BJ (cell line): ENCODE measurements at regions not wholly inside any gene's neighbourhood (a gene's known extent, or its start where the extent isn't known, plus 50 kb on each side); places are given as distances from the start of the nearest gene placed in this dataset.
A peak's percentile ranks its signal among the peaks of the same experiment; 100 is the strongest.

ENCODE experiments used
- CTCF ChIA-PET: fragments of 350-600 bp; formaldehyde crosslinking; extraction: SDS; loops from one replicate; lab custom pipeline; 2021; ENCODE audit warnings: antibody characterized with exemption, inconsistent platforms; lab: Yijun Ruan, JAX
- POLR2A ChIA-PET: fragments of 300-600 bp; sonication (Branson Sonifier 250); formaldehyde crosslinking; extraction: SDS; loops from one replicate; lab custom pipeline; 2021; ENCODE audit warnings: antibody characterized with exemption; lab: Charles Lee
- DNase-seq: peaks from one replicate; pipeline ENCODE4 v3.0.0-alpha.2; 2011; ENCODE audit warnings: low read depth
- H3K27me3 ChIP-seq: 2 replicates; pipeline ENCODE4 v1.6.0; 2011; ENCODE audit warnings: low read length; ENCODE audit not compliant: control insufficient read depth, insufficient read depth
- H3K36me3 ChIP-seq: 2 replicates; pipeline ENCODE4 v1.5.1; 2011; ENCODE audit warnings: low read length; ENCODE audit not compliant: control insufficient read depth, insufficient read depth
- H3K4me3 ChIP-seq: 2 replicates; pipeline ENCODE4 v1.5.1; 2011; ENCODE audit warnings: low read depth, mild to moderate bottlenecking, control low read depth, low read length
- TF ChIP-seq, protein P1 (sequence below): IDR thresholded peaks from 2 replicates; pipeline ENCODE4 v1.5.1; 2011; ENCODE audit warnings: low read depth, mild to moderate bottlenecking, control low read depth, inconsistent platforms, low read length, moderate library complexity; ENCODE audit not compliant: insufficient read depth

DNA sequence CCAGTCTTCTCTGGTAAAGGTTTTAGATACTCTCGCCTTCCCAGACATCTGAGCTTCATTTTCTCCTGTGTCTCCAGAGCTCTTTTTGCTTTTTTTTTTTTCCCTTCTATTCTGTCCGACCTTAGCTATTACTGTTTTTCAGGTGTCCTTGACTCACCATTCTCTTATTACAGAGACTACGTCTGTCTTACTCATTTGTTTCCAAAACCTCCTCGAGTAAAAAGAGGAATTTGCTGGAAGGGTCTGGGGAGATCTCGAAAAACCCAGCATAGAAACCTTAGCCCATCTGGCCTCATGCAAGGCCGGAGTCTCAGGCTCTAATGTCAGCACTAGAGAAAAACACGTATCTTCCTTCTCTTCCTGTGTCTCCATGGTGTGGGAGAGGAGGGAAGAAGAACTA lies 109.2 kb upstream of the CARMIL1 start:
- H3K27me3 ChIP-seq, result no peaks in the 10 kb centered on the region
- POLR2A ChIA-PET, result no interaction called here
- no peak overlapping the region for H3K4me3 ChIP-seq
- DNase-seq, result no peak
- no peaks in the 10 kb centered on the region for H3K36me3 ChIP-seq
- CTCF ChIA-PET, result no interaction called here
- TF ChIP-seq, protein P1, sequence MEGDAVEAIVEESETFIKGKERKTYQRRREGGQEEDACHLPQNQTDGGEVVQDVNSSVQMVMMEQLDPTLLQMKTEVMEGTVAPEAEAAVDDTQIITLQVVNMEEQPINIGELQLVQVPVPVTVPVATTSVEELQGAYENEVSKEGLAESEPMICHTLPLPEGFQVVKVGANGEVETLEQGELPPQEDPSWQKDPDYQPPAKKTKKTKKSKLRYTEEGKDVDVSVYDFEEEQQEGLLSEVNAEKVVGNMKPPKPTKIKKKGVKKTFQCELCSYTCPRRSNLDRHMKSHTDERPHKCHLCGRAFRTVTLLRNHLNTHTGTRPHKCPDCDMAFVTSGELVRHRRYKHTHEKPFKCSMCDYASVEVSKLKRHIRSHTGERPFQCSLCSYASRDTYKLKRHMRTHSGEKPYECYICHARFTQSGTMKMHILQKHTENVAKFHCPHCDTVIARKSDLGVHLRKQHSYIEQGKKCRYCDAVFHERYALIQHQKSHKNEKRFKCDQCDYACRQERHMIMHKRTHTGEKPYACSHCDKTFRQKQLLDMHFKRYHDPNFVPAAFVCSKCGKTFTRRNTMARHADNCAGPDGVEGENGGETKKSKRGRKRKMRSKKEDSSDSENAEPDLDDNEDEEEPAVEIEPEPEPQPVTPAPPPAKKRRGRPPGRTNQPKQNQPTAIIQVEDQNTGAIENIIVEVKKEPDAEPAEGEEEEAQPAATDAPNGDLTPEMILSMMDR, result no peak

DNA sequence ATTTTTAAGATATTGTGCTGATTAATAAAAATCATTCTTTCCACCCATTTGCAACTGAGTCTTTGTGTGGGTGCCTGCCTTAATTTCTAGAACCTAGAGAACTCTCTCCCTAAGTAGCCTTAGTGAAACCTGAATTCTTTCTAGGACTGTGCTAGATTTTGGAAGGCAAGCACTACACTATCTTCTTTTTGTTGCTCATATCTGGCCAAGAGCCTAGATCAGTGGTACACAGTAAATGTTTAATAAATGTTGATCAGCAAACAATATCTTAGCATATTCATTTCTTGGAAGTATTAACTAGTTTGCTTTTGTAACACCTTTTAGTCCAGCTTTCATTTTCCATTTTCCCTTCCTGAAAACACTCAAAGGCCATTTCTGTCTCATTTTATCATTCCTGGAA lies 108.5 kb upstream of the CARMIL1 start:
- Histone ChIP-seq H3K4me3 (no peak overlapping the region), H3K27me3 (no peaks in the 10 kb centered on the region), H3K36me3 (no peaks in the 10 kb centered on the region)
- POLR2A ChIA-PET, result no interaction called here
- TF ChIP-seq, protein P1, result no peak
- no peak for DNase-seq
- CTCF ChIA-PET, result no interaction called here

DNA sequence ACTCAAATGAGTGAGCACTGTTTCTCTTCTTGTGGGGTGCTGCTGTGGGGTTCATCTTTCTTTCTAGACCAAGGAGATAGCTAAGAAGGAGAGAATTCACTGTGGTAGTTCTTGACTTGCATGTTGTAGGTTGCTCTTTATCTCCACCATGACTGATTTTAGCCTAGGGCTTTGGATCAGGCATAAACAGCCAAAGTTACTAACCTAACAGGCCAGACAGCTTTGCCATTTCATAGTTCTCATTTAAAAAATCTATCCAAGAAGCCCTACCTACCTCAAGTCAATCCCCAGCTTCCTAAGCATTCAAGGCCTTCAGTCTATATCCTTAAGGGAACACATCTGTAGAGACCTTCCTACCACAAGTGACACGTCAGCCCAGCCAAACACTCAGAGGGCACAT lies 107.9 kb upstream of the CARMIL1 start:
- no peak for DNase-seq
- Histone ChIP-seq H3K4me3 (no peak overlapping the region), H3K27me3 (no peaks in the 10 kb centered on the region), H3K36me3 (no peaks in the 10 kb centered on the region)
- TF ChIP-seq, protein P1, result no peak
- CTCF ChIA-PET, result no interaction called here
- POLR2A ChIA-PET, result no interaction called here

DNA sequence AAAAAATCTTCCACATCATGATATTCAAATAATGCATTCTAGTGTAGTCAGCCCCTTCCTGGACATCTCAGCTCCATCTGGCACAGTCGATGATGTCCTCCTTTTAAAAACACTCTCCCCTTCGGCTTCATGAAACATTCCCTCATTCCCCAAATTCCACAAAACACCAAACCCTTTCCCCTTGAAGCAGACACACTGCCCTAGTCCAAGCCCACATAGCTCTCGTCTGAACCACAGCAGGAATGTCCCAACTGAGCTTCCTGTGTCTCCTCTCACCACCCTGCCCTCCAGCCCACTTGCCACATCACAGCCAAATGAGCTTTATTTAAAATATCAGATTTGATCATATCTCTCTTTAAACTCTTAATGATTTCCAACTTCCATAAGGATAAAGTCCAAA lies 106.4 kb upstream of the CARMIL1 start:
- Histone ChIP-seq H3K36me3 (no peaks in the 10 kb centered on the region), H3K27me3 (no peaks in the 10 kb centered on the region), H3K4me3 (no peak overlapping the region)
- CTCF ChIA-PET, result interaction anchor here (0.9 to 2.1 kb wide), 4 partner anchors 16 to 57 kb away, joined by 3 to 6 read pairs (median 6); no protein-coding TSS in a partner anchor
- TF ChIP-seq, protein P1, result no peak
- POLR2A ChIA-PET, result interaction anchor here (0.8 to 1.0 kb wide), 2 partner anchors 9 to 20 kb away, joined by 3 to 8 read pairs; no protein-coding TSS in a partner anchor
- DNase-seq, result peak; percentile 96

DNA sequence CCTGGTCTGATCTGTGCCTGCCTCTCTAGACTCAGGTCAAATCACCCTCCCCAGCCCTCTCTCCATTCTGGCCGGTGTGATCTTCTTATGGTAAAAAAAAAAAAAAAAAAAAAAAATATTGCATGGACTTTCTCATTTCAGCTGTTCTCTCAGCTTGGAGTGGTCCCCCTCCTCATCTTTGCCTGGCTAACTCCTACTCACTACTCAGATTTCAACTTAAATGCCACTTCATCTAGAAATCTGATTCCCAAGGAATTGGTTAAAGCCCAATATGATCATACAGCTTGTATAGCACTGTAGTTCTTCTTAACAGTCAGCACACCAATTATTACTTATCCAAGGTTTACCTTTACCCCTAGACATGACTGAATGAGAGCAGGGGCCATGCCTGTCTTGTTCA lies 105.9 kb upstream of the CARMIL1 start:
- CTCF ChIA-PET, result interaction anchor here (0.9 to 2.1 kb wide), 5 partner anchors 16 to 103 kb away, joined by 3 to 6 read pairs (median 6); no protein-coding TSS in a partner anchor
- POLR2A ChIA-PET, result interaction anchor here (0.7 to 1.0 kb wide), 3 partner anchors 9 to 253 kb away, joined by 3 to 8 read pairs (median 4); no protein-coding TSS in a partner anchor
- TF ChIP-seq, protein P1, result no peak
- no peak overlapping the region for H3K4me3 ChIP-seq
- H3K36me3 ChIP-seq, result no peaks in the 10 kb centered on the region
- no peak for DNase-seq
- H3K27me3 ChIP-seq, result no peaks in the 10 kb centered on the region
